ENCODE measurements at regions not wholly inside any gene's neighbourhood (a gene's known extent, or its start where the extent isn't known, plus 50 kb on each side); places are given as distances from the start of the nearest gene placed in this dataset.

- TF ChIP-seq CTCF (IDR thresholded peaks at IDR 0.05) (no peak), EZH2 (IDR thresholded peaks at IDR 0.05; ENCODE audit: borderline replicate concordance, insufficient read depth, low read depth, low read length, poor library complexity, severe bottlenecking) (no peak)
Observed at GRCh38 chr10:36173364-36173763, 531.3 kb upstream of the FZD8 start.

All from B cell (primary cell).